Coronary artery (tissue), 2 donors: ENCODE measurements at regions not wholly inside any gene's neighbourhood (a gene's known extent, or its start where the extent isn't known, plus 50 kb on each side); places are given as distances from the start of the nearest gene placed in this dataset.

Experiments
- DNase-seq: peaks from one replicate; pipeline ENCODE4 v3.0.0-alpha.2; 2017; ENCODE audit warnings: low spot score
- H3K27ac ChIP-seq, 2 donors: fragments of 200-600 bp; sonication (generic); one replicate each; pipeline ENCODE4 v1.5.1; 2016 to 2019
- H3K4me3 ChIP-seq: fragments of 200-600 bp; sonication (generic); 2 replicates; pipeline ENCODE4 v1.5.1; 2016; ENCODE audit warnings: mild to moderate bottlenecking, moderate library complexity
- TF ChIP-seq, protein P1 (sequence below): fragments of 200-600 bp; sonication (generic); IDR thresholded peaks from one replicate; pipeline ENCODE4 v1.5.1; 2019; ENCODE audit warnings: antibody characterized with exemption

DNA sequence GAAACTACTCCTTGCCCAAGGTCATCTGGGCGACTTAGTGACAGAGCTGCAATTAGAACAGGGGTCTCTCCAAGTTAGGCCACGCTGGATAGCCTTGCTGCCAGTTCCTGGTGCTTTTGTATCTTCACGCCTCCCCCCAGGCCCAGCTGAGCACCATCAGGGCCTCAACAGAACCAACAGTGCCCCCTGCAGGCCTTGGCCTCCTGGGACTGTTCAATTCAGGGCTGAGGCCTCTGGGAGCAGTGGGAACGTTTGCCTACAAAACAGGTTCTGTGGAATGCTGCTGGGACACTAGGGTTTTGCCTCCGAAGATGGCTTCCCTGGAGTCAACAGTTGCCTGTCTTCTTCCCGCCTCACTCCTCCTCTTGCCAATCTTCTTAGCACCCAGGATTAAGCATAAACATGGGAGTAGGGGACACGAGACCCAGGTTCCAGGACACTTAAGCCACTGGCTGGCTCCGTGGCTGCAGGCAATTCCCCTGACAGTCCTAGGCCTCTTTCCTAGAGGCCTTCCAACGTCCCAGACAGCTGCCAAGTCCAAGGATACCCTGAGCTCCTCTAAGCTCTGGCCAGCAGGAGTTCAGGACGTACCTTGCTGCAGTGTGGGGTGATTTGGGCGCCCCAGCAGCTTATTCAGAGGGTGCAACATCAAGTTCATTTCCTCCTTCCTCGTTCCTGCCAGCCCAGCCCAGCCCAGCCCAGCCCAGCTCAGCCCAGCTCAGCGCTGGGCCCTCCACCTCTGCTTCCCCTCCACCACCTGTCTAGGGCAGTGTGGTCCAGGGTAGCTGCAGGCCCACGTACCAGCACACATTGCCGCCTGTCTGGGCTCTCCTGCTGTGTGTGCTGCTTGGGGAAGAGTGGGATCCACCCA lies 246.6 kb upstream of the RPL38 start:
- TF ChIP-seq, protein P1, sequence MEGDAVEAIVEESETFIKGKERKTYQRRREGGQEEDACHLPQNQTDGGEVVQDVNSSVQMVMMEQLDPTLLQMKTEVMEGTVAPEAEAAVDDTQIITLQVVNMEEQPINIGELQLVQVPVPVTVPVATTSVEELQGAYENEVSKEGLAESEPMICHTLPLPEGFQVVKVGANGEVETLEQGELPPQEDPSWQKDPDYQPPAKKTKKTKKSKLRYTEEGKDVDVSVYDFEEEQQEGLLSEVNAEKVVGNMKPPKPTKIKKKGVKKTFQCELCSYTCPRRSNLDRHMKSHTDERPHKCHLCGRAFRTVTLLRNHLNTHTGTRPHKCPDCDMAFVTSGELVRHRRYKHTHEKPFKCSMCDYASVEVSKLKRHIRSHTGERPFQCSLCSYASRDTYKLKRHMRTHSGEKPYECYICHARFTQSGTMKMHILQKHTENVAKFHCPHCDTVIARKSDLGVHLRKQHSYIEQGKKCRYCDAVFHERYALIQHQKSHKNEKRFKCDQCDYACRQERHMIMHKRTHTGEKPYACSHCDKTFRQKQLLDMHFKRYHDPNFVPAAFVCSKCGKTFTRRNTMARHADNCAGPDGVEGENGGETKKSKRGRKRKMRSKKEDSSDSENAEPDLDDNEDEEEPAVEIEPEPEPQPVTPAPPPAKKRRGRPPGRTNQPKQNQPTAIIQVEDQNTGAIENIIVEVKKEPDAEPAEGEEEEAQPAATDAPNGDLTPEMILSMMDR: no peak
- no peak overlapping the region for H3K27ac ChIP-seq
- H3K4me3 ChIP-seq: no peak overlapping the region
- DNase-seq: peak; percentile 62

DNA sequence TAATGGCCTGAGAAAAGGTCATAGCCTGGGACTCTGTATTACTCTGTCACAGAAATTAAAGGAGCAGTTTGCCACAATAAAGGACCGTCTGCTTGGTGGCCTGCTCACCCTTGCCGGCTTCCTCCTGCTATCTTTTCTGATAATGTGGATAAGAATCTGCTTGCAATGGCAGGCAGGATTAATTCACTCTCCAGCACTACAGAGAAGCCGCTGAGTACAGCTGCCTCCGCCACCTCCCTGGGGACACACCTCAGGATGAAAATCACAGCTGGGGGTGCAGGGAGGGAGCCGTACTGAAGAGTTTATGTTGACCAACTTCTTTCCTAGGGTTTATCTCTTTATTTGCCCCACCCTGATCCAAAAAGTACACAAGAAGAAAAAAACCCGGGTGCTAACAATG lies 245.9 kb upstream of the RPL38 start:
- Histone ChIP-seq H3K27ac (no peak overlapping the region), H3K4me3 (no peak overlapping the region)
- peak; percentile 29 for DNase-seq
- TF ChIP-seq, protein P1: no peak

DNA sequence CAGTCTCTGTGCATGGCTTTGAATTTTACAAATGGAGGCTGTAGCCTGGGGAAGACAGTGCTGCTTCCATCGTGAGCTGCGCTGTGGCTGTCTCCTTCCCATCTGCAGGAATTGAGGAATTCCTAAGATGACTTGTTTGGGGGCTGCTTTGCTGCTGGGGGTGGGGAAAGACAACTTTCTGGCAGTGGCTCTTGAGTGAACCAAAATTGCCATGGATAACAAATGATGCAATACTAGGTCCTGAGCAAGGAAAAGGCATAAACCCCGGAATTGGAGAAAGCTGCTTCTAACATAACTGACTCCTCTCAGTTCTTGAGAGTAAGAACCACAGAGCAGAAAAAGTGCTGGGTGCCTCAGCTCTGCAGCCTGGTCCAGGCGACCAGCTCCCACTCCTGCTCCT lies 245.0 kb upstream of the RPL38 start:
- TF ChIP-seq, protein P1: no peak
- no peak overlapping the region for H3K27ac ChIP-seq
- DNase-seq: peak; percentile 28
- H3K4me3 ChIP-seq: no peak overlapping the region

DNA sequence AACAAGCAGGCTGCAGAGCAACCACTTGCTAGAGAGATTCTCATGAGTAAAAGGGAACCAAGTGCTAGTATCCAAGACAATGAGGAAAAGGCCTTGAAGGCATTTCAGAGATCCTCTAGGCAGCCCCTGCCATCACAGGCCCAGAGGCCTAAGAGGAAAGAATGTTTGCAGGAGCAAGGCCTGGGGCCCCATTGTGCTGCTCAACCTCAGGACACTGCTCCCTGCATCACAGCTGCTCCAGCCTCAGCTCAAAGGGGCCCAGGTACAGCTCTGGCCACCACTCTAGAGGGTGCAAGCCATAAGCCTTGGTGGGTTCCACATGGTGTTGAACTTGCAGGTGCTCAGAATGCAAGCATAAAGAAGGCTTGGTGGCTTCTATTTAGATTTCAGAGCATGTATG lies 243.0 kb upstream of the RPL38 start:
- no peak overlapping the region for H3K4me3 ChIP-seq
- H3K27ac ChIP-seq: no peak overlapping the region
- TF ChIP-seq, protein P1: no peak
- DNase-seq: peak; percentile 22

DNA sequence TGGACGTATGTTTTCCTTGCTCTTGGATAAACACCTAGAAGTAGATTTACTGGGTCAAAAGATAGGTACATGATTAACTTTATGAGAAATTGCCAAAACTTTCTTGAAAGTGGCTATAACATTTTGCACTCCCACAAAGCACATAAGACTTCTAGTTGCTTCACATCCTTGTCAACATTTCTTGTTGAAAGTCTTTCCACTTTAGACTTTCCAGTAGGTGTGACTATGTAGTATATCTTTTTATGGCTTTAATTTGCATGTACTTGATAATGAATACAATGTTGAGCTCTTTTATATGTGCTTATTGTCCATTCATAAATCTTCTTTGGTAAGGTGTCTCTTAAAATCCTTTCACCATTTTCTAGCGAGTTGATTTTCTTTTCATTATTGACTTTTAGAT lies 241.2 kb upstream of the RPL38 start:
- Histone ChIP-seq H3K27ac (no peak overlapping the region), H3K4me3 (no peak overlapping the region)
- TF ChIP-seq, protein P1: no peak
- DNase-seq: no peak

DNA sequence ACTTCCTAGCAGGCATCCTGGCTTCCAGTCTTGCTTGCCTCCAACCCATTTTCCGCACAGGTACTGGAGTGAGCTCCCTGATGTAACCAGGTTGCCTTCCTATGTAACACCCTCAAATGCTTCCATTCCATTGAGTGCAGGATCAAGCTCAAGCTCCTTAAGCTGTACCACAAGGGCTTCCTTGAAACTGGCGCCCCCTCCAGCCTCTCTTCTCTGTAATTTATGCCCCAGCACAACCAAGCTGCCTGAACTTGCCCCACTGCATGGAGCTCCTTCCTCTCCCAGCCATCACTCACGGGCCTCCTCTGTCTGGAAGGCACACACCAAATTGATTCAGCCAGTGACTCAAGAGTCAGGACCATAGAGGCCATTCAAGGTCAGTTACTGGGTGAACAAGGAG lies 234.8 kb upstream of the RPL38 start:
- no peak overlapping the region for H3K27ac ChIP-seq
- H3K4me3 ChIP-seq: no peak overlapping the region
- no peak for DNase-seq
- TF ChIP-seq, protein P1: no peak

DNA sequence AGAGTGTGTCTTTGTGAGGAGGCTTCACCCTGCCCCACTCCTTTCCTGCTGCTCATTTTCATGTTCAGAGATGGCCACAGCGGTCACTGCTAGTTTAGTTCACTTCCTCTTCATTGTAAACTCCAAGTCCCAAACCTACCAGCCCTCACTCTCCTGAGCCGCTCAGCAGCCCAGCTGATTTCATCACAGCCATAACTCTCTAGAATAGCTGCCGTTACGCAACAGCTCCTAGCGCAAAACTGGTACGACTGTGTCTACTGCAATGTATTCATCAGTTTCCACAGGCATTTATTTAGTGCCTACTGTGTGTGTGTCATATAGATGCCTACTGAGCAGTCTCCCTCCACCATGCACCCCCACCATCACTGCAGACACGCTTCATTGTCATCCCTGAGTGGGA lies 233.5 kb upstream of the RPL38 start:
- H3K4me3 ChIP-seq: no peak overlapping the region
- TF ChIP-seq, protein P1: no peak
- DNase-seq: no peak
- H3K27ac ChIP-seq: no peak overlapping the region
